GM23338 (cell line): ENCODE measurements at regions not wholly inside any gene's neighbourhood (a gene's known extent, or its start where the extent isn't known, plus 50 kb on each side); places are given as distances from the start of the nearest gene placed in this dataset.

Experiments used
- ATAC-seq: fragments of 200-7000 bp; cut with Tn5 transposase; 3 replicates; pipeline ENCODE4 v1.9.1; 2020
- DNase-seq: peaks from one replicate; pipeline ENCODE4 v3.0.0-alpha.2; 2015; ENCODE audit warnings: low spot score
- H2AFZ ChIP-seq: fragments of 200-600 bp; sonication (generic); 2 replicates; pipeline ENCODE4 v1.8.0; 2016; ENCODE audit warnings: antibody characterized with exemption, mild to moderate bottlenecking, moderate library complexity
- H3F3A ChIP-seq: fragments of 200-600 bp; sonication (generic); replicated peaks from 2 replicates; pipeline ENCODE4 v1.8.0; 2017; ENCODE audit warnings: antibody characterized with exemption, mixed run types, low read depth
- H3K27ac ChIP-seq: fragments of 200-600 bp; sonication (generic); 2 replicates; pipeline ENCODE4 v1.6.1; 2016; ENCODE audit warnings: low read depth
- H3K27me3 ChIP-seq: fragments of 200-600 bp; sonication (generic); 2 replicates; pipeline ENCODE4 v1.8.0; 2016; ENCODE audit warnings: mild to moderate bottlenecking, mixed run types, moderate library complexity; ENCODE audit not compliant: insufficient read depth
- H3K36me3 ChIP-seq: fragments of 200-600 bp; sonication (generic); 2 replicates; pipeline ENCODE4 v1.8.0; 2016; ENCODE audit warnings: mild to moderate bottlenecking; ENCODE audit not compliant: insufficient read depth
- H3K4me1 ChIP-seq: fragments of 200-600 bp; sonication (generic); 2 replicates; pipeline ENCODE4 v1.8.0; 2016; ENCODE audit warnings: mild to moderate bottlenecking, moderate library complexity; ENCODE audit not compliant: insufficient read depth
- H3K4me2 ChIP-seq: fragments of 200-600 bp; sonication (generic); 2 replicates; pipeline ENCODE4 v1.7.1; 2017; ENCODE audit warnings: mixed run types
- H3K4me3 ChIP-seq: fragments of 200-600 bp; sonication (generic); 2 replicates; pipeline ENCODE4 v1.6.1; 2016; ENCODE audit warnings: mixed run types
- H3K79me2 ChIP-seq: fragments of 200-600 bp; sonication (generic); replicated peaks from 2 replicates; pipeline ENCODE4 v1.8.0; 2017; ENCODE audit warnings: mild to moderate bottlenecking; ENCODE audit not compliant: insufficient read depth
- H3K9me2 ChIP-seq: fragments of 200-600 bp; sonication (generic); 2 replicates; pipeline ENCODE4 v1.8.0; 2017; ENCODE audit not compliant: insufficient read depth
- H4K20me1 ChIP-seq: fragments of 200-600 bp; sonication (generic); replicated peaks from 2 replicates; pipeline ENCODE4 v1.8.0; 2017; ENCODE audit warnings: mild to moderate bottlenecking; ENCODE audit not compliant: insufficient read depth
- H3K27ac Mint-ChIP-seq: 2 replicates; pipeline ENCODE4 v1.8.0; 2020; ENCODE audit warnings: inconsistent platforms, mild to moderate bottlenecking, moderate library complexity, mixed read lengths
- H3K27me3 Mint-ChIP-seq: 3 replicates; pipeline ENCODE4 v1.8.0; 2022; ENCODE audit warnings: low read depth, mild to moderate bottlenecking, moderate library complexity, mixed read lengths, inconsistent platforms; ENCODE audit not compliant: insufficient read depth, poor library complexity
- H3K36me3 Mint-ChIP-seq: 3 replicates; pipeline ENCODE4 v1.8.0; 2021; ENCODE audit warnings: low read depth, mild to moderate bottlenecking, inconsistent platforms, moderate library complexity, mixed read lengths
- H3K4me1 Mint-ChIP-seq: 3 replicates; pipeline ENCODE4 v1.8.0; 2020; ENCODE audit warnings: mild to moderate bottlenecking, inconsistent platforms, mixed read lengths
- H3K4me3 Mint-ChIP-seq: 3 replicates; pipeline ENCODE4 v1.8.0; 2021; ENCODE audit warnings: moderate library complexity, mild to moderate bottlenecking, inconsistent platforms, mixed read lengths
- H3K9me3 Mint-ChIP-seq: 3 replicates; pipeline ENCODE4 v1.8.0; 2020; ENCODE audit warnings: moderate library complexity, mild to moderate bottlenecking, inconsistent platforms, mixed read lengths
- CREB1 ChIP-seq: fragments of 250-450 bp; sonication (Bioruptor Pico); IDR thresholded peaks from 2 replicates; pipeline ENCODE4 v1.5.0; 2020; ENCODE audit warnings: low read depth, mild to moderate bottlenecking, moderate library complexity
- CTCF ChIP-seq, 2 experiments: fragments of 200-600 bp in 1 of 2; sonication (generic) in 1 of 2; conservative IDR thresholded peaks; 2 replicates each; pipeline versions ENCODE4 v1.5.1 to v1.6.1; 2016 to 2017; ENCODE audit warnings: antibody characterized with exemption in 2 of 2, low read depth in 2 of 2, mild to moderate bottlenecking in 2 of 2, moderate library complexity in 1 of 2
- ETS1 ChIP-seq: IDR thresholded peaks from 2 replicates; pipeline ENCODE4 v1.6.1; 2016; ENCODE audit warnings: antibody characterized with exemption
- EZH2 ChIP-seq: fragments of 200-600 bp; sonication (generic); IDR thresholded peaks from one replicate; pipeline ENCODE4 v1.8.0; 2017; ENCODE audit warnings: antibody characterized with exemption, mild to moderate bottlenecking, low read depth; ENCODE audit not compliant: unreplicated experiment
- EZH2phosphoT487 ChIP-seq: fragments of 200-600 bp; sonication (generic); IDR thresholded peaks from one replicate; pipeline ENCODE4 v1.8.1; 2018; ENCODE audit warnings: antibody characterized with exemption; ENCODE audit not compliant: unreplicated experiment
- JUNB ChIP-seq: IDR thresholded peaks from one replicate; pipeline ENCODE4 v1.6.1; 2016; ENCODE audit warnings: antibody characterized with exemption; ENCODE audit not compliant: unreplicated experiment
- NANOG ChIP-seq: IDR thresholded peaks from 2 replicates; pipeline ENCODE4 v1.6.1; 2016; ENCODE audit warnings: antibody characterized with exemption, borderline replicate concordance
- POLR2AphosphoS5 ChIP-seq: IDR thresholded peaks from 2 replicates; pipeline ENCODE4 v1.6.1; 2016; ENCODE audit warnings: antibody characterized with exemption, low read depth
- REST ChIP-seq: IDR thresholded peaks from one replicate; pipeline ENCODE4 v1.6.1; 2018; ENCODE audit warnings: antibody characterized with exemption; ENCODE audit not compliant: unreplicated experiment
- STAT1 ChIP-seq: IDR thresholded peaks from one replicate; pipeline ENCODE4 v1.6.1; 2016; ENCODE audit warnings: antibody characterized with exemption; ENCODE audit not compliant: unreplicated experiment
- ZNF114 ChIP-seq: fragments of 250-450 bp; sonication (Bioruptor Pico); IDR thresholded peaks from 2 replicates; pipeline ENCODE4 v1.5.0; 2020; ENCODE audit warnings: mild to moderate bottlenecking, moderate library complexity
- ZNF331 ChIP-seq: fragments of 250-450 bp; sonication (Bioruptor Pico); IDR thresholded peaks from 2 replicates; pipeline ENCODE4 v1.5.0; 2020; ENCODE audit warnings: low read depth, mild to moderate bottlenecking, moderate library complexity
- ZNF462 ChIP-seq: fragments of 250-450 bp; sonication (Bioruptor Pico); IDR thresholded peaks from 2 replicates; pipeline ENCODE4 v1.5.0; 2020; ENCODE audit warnings: mild to moderate bottlenecking, moderate library complexity

GRCh38 chr5:124467745-124468144, 278.7 kb downstream of the ZNF608 start:
- H3K4me3 ChIP-seq, result no peak overlapping the region
- peaks cover 2% of the 10 kb centered on the region for H3K27me3 Mint-ChIP-seq
- H3K9me2 ChIP-seq, result no peaks in the 10 kb centered on the region
- H3K9me3 Mint-ChIP-seq, result peaks cover 17% of the 10 kb centered on the region
- no peaks in the 10 kb centered on the region for H4K20me1 ChIP-seq
- no peaks in the 10 kb centered on the region for H3K79me2 ChIP-seq
- no peaks in the 10 kb centered on the region for H3K27me3 ChIP-seq
- no peak overlapping the region for H2AFZ ChIP-seq
- H3K4me1 Mint-ChIP-seq, result peaks cover 41% of the 10 kb centered on the region
- peak overlapping the region; percentile 83 for H3K27ac ChIP-seq
- H3K27ac Mint-ChIP-seq, result peak overlapping the region; percentile 77
- H3K4me3 Mint-ChIP-seq, result no peak overlapping the region
- peaks cover 40% of the 10 kb centered on the region for H3K4me1 ChIP-seq
- H3K36me3 ChIP-seq, result no peaks in the 10 kb centered on the region
- peak overlapping the region; percentile 8; the same call in 1 of the 2 replicates for H3K4me2 ChIP-seq
- DNase-seq (no peak), ATAC-seq (no peak)
- H3F3A ChIP-seq, result no peaks in the 10 kb centered on the region
- TF ChIP-seq REST, result no peak
- no peak for TF ChIP-seq ETS1
- TF ChIP-seq STAT1, result no peak
- TF ChIP-seq EZH2, result no peak
- TF ChIP-seq CTCF (conservative IDR thresholded peaks at IDR 0.05; ENCODE audit: low read depth in 2 of 2), result no peak
- no peak for TF ChIP-seq ZNF114
- no peak for TF ChIP-seq ZNF331 (CRISPR knock-in tag)
- TF ChIP-seq JUNB, result no peak
- TF ChIP-seq POLR2AphosphoS5, result no peak
- no peak for TF ChIP-seq CREB1 (CRISPR knock-in tag)
- TF ChIP-seq EZH2phosphoT487, result no peak
- TF ChIP-seq ZNF462 (CRISPR knock-in tag), result no peak
- no peak for TF ChIP-seq NANOG
- peaks cover 39% of the 10 kb centered on the region for H3K36me3 Mint-ChIP-seq
